ENCODE measurements at regions not wholly inside any gene's neighbourhood (a gene's known extent, or its start where the extent isn't known, plus 50 kb on each side); places are given as distances from the start of the nearest gene placed in this dataset.

GRCh38 chr4:34047363-34047762, 2197.0 kb downstream of the ARAP2 start:
- no peak for DNase-seq

DNA sequence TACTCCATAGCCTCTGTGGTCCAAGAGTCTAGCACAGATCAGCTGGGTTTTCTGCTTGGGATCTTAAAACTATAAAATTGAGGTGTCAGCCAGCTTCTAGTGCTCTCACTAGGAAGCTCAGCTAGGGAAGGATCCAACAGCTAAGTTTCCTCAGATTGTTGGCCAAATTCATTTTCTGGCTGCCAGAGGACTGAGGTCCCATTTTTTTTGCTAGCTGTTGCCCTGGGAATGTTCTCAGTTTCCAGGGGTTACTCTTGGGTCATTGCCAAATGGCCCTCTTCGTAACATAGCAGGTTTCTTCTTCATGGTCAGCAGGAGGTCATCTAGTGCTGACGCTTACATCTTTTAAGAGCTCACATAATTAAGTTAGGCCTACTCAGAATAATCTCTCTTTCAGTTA, 2178.2 kb downstream of the ARAP2 start:
- no peak for DNase-seq

DNA sequence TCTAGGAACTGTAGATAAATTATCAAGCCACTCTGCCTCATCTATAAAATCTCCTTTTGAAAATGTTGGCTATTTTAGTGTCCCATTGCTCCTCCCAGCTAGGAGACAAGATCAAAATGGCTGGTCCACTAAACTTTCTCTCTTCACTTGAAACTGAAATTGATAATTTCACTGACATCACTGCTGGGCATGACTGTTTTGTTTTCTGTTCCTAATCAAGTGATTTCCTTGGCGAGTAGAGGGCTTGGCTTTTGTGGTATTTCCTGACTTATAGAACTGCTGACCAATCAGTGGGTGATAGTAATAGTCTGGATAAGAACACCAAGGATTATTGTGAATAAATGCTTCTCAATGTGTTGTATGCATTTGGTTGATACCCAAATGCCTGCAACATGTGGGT, 2152.9 kb downstream of the ARAP2 start:
- DNase-seq: no peak

GRCh38 chr4:34094114-34094513, 2150.2 kb downstream of the ARAP2 start:
- DNase-seq: no peak

GRCh38 chr4:34105311-34105710, 2139.0 kb downstream of the ARAP2 start:
- DNase-seq: no peak

GRCh38 chr4:34108391-34108790, 2135.9 kb downstream of the ARAP2 start:
- peak; percentile 1 for DNase-seq

GRCh38 chr4:34112573-34112972, 2131.7 kb downstream of the ARAP2 start:
- no peak for DNase-seq

DNA sequence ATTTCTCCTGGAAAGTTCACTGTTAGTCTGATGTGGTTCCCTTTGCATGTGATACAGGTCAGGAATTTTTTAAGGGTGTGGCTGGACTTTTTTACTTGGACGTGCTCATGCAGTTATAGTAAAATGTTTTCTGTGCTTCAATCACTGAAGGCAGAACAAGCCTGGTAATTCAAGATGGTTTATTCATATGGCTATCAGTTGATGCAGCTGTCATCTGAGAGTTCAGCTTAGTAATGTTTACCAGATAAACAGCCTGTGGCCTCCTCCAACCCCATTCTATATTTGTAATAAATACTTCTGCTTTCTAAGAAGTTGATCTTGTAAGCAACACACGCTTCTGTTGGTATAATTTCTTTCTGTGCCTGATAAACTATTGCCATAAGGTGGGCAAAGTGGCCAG, 2105.9 kb downstream of the ARAP2 start:
- no peak for DNase-seq

- DNase-seq: no peak
These were observed 2105.0 kb downstream of the ARAP2 start for GRCh38 chr4:34139346-34139745.

DNA sequence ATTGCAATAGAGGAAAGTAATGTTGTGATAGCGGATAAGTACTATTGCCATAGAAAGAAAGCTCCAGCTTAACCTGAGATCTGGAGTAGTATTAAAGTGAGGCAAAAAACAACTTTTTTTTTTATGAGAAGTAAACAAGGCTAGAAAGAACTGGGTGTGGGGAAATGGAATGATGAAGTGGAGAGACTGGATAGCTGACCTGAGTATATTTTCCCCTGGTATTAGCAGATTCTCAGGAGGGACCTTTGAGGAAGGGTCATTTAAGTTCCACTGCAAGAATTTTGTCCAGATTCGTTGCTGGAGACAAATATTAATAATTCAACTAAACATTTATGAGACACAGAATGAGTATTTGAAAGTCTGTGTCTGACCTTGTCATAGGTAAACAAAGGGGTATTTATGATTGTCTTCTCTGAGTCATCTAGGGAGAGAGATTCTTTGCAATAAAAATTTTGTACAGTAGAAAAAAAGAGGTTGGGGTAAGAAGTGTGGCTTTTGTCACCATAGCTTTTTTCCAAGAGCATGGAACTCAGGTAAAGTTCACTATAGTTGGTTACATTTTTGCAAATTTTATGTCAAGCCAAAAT, 2095.9 kb downstream of the ARAP2 start:
- no peak for DNase-seq

GRCh38 chr4:34157547-34157946, 2086.8 kb downstream of the ARAP2 start:
- no peak for DNase-seq

GRCh38 chr4:34158878-34159277, 2085.4 kb downstream of the ARAP2 start:
- DNase-seq: no peak

DNA sequence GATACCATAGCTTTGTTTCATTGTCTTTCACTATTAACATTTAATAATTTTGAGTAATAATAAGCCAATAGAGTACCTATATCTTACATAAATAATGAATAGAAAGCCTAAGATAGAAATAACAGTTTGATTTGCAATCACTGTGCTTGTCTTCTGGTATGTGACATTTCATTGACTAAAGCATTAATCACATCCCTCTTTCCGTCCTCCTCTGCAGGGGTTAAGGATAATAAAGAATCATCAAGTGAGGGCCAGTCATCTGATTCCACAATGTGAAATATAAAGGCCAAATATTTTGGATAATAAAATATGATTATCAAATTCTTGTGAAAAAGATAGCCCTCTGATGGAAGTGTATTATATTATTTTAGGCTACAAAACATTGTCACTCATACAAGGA, 2073.4 kb downstream of the ARAP2 start:
- DNase-seq: no peak

- DNase-seq: no peak
These were observed 2067.7 kb downstream of the ARAP2 start for GRCh38 chr4:34176609-34177008.

GRCh38 chr4:34178476-34178875, 2065.8 kb downstream of the ARAP2 start:
- DNase-seq: no peak

DNA sequence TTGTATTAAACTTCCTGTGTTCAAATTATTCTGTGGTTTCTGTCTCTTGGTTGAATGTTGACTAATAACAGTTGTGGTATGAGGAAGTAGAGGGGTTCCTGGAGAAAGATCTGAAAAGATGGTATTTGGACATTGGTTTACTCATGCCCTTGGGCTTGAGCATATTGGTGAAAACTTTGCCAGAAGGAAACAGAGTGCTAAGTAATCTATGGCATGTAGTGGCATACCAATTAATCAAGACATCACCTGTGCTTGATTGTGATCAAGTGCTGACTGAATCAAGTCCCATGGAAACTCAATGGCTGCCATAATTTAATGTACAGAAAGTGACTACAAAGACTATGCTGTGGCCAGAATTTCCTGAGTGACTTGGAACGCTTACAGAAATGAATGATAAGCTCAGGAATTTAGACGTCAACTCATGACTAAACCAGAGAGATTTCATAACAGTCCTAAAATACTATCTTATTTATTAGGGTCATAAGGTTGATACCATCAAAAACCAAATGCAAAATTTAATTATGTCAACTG, 2062.9 kb downstream of the ARAP2 start:
- no peak for DNase-seq

DNA sequence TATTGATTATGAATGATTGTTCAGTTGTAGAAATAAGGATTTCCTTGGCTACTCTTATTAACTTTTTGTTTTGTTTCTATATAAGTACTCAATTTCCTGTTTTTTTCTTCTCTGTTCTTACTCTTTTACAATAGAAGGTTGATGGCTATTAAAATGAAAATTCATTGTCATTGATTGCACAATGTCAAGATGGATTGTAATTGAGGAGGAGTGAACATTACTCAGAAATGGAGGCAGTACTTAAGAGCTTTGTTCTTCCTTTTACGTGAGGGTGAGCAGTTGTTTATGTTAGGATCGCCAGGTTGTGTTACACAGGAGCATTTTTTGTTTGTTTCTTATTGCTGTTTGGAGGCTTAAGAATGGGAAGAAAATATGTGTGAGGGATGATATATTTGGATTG, 2062.4 kb downstream of the ARAP2 start:
- DNase-seq: no peak

GRCh38 chr4:34182306-34182705, 2062.0 kb downstream of the ARAP2 start:
- no peak for DNase-seq

DNA sequence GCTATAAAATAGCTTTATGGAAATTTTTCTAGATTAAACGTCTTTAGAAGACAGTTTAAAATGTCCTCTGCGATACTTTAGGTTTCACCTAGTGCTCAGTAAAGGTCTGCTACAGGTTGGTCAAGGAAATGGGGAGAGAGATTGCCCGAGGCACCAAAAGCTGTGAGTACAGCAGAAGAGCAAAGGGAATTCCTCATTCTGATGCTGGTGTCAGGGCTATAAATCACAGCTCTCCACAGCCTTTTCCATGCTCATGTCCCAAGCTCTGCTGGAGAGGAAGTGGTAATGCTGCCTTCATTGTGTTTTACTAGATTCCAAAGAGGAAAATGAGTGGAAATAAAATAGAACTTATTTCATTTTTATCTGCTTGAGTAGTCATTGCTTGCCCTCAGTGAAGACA, 2060.4 kb downstream of the ARAP2 start:
- peak; percentile 59 for DNase-seq

- DNase-seq: no peak
These were observed 2057.3 kb downstream of the ARAP2 start for GRCh38 chr4:34187056-34187455.

DNA sequence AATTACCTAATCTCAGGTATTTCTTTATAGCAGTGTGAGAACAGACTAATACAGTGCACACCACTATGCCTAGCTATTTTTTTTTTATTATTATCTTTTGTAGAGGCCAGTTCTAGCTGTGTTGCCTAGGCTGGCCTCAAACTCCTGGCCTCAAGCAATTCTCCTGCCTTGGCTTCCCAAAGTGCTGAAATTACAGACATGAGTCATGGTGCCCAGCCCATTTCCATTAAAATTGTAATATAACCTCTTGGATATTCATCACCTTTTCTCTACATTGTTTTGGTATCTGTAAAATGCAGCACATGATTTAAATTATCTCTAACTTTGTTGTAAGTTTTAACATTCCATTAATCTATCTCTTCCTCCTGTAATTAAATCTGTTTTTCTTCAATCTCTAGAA, 2052.9 kb downstream of the ARAP2 start:
- no peak for DNase-seq

DNA sequence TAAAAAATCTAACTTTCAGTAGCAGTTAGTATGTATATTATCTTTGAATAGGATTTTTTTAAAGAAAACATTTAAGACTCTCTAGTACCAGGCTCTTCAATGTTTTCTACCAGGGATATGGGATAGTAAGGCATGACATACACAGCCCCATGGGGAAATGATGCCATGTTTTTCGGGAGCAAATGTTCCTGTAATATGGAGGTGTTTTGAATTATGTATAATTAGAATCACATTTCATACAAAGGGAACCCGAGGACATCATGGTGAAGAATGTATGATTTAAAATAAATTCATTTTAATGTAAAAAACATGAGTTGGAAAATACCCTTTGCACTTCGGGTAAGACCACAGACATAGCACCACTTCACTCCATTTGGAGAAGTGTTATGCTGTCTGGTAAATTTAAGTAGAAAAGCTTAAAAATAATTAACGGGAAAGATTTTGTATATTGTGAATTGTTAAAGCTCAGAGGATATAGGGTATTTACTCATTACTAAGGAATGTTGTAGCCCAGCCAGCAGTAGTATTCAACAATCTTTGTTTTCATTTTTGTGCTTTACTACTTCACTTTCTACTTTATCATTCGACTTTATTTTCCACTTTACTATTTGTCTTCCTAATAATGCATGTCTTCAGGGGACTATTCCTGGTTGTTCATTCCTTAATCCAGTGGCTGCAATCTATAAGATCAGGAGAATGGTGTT, 2050.7 kb downstream of the ARAP2 start:
- no peak for DNase-seq

DNA sequence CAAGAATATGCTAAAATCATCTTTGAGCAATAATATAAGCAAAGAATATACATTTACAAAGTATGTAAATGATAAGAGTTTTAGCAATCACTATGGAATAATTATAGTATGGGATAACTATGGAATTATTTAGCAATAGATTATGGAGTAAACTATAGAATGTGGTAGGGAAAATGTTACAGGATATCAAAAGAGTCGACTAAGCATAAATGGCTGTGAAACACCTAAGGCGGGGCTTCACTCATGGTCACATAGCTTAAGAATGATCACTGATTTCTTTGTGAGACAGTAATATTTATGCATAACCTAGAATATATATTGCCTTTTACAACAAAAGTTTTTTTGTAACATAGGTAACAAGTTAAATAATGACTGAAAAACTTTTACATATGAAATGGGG, 2049.7 kb downstream of the ARAP2 start:
- DNase-seq: no peak

- DNase-seq: no peak
These were observed 2047.9 kb downstream of the ARAP2 start for GRCh38 chr4:34196375-34196774.

DNA sequence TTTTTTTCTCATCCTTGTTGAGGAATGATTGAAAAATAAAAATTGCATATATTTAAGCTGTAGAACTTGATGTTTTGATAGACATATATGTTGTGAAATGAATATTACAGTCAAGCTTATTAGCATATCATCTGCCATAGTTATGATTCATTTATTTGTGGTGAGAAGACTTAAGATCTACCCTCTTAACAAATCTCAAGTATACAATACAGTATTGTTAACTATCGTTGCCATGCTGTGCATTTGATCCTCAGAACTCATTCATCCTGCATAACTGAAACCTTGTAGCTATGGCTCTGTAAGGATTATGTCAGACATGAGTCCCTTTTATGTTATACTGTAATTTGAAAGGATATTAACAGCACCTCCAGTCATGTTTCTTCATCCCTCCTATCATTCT, 2045.3 kb downstream of the ARAP2 start:
- no peak for DNase-seq

All from NCI-H69 (cell line).